ENCODE measurements at regions not wholly inside any gene's neighbourhood (a gene's known extent, or its start where the extent isn't known, plus 50 kb on each side); places are given as distances from the start of the nearest gene placed in this dataset.

DNA sequence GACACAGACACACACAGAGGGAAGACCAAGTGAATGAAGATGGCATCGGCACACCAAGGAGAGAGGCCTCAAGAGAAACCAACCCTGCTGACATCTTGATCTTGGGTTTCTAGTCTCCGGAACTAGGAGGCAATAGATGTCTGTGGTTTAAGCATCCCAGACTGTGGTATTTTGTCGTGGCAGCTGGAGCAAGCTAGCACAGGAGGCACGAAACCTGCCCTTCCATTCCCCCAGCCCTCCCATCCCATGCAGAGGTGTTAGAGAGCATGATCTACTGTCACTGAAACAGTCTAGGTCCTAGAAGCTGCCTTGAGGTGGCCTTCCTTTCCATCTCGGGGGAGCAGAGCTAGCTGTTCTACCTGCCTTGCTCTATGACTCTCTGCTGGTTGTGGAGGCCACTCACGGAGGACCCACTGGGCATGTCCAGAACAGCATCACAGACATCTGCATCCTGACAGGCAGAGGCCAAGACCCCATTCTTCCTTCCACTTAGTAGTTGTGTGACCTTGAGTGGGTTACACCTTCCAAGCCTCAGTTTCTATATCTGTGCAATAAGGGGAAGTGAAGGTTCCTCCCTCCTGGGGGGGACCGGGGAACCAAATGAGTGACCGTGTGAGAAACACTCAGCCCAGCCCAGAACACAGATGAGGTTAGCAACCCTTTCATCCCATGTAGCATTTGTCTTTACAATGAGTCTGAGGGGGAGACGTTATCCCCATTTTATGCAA, 134.3 kb upstream of the BOD1 start:
- TF ChIP-seq, protein P1, sequence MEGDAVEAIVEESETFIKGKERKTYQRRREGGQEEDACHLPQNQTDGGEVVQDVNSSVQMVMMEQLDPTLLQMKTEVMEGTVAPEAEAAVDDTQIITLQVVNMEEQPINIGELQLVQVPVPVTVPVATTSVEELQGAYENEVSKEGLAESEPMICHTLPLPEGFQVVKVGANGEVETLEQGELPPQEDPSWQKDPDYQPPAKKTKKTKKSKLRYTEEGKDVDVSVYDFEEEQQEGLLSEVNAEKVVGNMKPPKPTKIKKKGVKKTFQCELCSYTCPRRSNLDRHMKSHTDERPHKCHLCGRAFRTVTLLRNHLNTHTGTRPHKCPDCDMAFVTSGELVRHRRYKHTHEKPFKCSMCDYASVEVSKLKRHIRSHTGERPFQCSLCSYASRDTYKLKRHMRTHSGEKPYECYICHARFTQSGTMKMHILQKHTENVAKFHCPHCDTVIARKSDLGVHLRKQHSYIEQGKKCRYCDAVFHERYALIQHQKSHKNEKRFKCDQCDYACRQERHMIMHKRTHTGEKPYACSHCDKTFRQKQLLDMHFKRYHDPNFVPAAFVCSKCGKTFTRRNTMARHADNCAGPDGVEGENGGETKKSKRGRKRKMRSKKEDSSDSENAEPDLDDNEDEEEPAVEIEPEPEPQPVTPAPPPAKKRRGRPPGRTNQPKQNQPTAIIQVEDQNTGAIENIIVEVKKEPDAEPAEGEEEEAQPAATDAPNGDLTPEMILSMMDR (IDR thresholded peaks at IDR 0.05; ENCODE audit: insufficient read depth, low read depth, low read length, missing control alignments), result no peak
- no peak for DNase-seq (ENCODE audit: low read depth)

DNA sequence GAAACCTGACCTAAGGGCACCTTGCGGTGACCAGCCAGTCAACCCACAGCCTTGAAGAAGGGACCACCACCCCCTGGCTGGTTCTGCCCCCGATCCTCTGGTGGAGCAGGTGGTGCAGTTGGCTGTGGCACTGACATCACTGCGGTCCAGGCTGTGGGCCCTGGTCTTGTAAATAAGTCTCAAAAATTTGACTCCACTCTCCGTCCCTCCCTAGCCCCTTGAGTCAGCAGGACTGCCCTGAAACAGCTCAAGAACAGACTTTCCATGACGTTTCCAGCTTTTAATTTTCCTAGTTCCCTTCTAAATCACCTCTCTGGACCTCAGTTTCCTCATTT, 134.8 kb upstream of the BOD1 start:
- H3K4me3 ChIP-seq (ENCODE audit: low read length), result no peak overlapping the region
- no peak for DNase-seq (ENCODE audit: low read depth)
- TF ChIP-seq, protein P1 (IDR thresholded peaks at IDR 0.05; ENCODE audit: insufficient read depth, low read depth, low read length, missing control alignments), result no peak

More for the DNA sequence above, 134.3 kb upstream of the BOD1 start:
- no peak overlapping the region for H3K4me3 ChIP-seq (ENCODE audit: low read length)

DNA sequence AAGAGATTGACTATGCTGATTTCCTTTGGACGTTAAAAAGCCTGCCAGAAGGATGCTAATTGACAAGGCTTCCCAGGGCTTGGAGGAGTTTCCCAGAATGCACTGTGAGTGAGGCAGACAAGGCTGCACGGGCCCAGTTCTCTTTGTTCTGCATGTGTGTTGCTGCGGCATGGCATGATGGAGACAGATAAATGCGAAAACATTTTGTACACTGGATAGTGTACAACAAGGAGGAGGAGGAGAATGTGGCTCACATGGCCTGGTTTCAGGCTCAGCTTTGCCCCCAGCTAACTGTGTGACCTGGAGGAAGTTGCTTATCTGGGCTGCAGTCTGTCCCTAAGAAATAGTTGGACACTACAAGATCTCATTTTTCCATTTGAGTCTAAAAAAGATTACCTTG, 135.5 kb upstream of the CPEB4 start:
- no peak for DNase-seq (ENCODE audit: low read depth)
- TF ChIP-seq, protein P1 (IDR thresholded peaks at IDR 0.05; ENCODE audit: insufficient read depth, low read depth, low read length, missing control alignments), result no peak
- H3K4me3 ChIP-seq (ENCODE audit: low read length), result no peak overlapping the region

DNA sequence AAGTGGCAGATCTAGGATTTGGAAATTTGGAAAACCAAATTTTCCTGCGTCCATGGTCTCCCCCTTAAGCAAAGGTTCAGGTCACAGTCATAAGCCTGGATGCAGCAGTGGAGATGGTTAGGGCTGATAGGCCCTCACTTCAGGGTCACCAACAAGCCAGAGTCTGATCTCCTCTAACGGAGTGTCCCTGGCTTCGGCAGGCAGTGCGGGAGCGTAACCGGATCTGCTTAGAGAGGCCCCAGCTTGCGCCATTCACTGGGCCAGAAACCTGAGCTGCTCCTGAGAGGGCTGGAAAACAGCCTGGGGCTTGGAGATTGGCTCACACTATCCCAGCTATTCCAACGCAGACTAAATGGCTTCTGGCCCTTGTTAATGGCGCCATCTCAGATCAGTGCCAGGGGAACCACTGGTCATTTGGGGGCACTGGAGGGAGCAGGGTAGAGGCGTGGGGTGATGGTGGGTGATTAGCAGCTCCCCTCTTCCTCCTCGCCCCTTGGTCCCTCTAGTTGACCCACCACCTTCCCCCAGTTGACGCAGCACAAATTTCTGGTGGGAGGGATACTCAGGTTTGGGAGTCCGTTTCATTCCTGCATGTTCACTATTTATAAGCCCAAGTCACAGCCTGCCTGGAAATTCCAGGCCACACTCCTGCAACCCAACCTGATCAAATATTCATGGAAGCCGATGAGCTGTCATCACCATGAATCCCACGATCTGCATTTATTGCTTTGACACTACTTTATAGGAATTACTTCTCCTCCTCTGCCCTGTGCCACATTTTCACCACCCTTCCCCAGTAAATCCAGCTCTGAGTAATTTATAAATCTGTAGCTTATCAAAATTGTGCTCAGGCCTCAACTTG, 134.6 kb upstream of the CPEB4 start:
- TF ChIP-seq, protein P1 (IDR thresholded peaks at IDR 0.05; ENCODE audit: insufficient read depth, low read depth, low read length, missing control alignments), result no peak
- H3K4me3 ChIP-seq (ENCODE audit: low read length), result no peak overlapping the region
- peak; percentile 80 for DNase-seq (ENCODE audit: low read depth)

DNA sequence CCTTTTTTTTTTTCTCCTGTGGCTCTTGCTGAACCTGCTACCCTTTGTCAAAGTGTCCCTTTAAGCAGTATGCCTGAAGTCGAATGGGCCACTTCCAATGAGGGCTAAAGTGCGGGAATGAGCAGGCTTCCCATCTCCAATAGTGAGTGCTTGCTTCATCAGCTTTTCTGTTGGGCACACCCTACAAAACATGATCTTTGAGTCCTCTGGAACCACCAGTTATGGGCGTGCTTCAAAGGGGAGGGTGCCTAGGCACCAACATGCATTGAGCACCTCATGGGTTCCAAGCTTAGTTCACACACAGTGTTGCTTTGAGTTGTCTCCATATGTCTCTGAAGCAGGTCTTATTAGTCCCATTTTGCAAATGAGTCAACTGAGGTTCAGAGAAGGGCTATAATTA, 132.8 kb upstream of the CPEB4 start:
- TF ChIP-seq, protein P1 (IDR thresholded peaks at IDR 0.05; ENCODE audit: insufficient read depth, low read depth, low read length, missing control alignments), result no peak
- H3K4me3 ChIP-seq (ENCODE audit: low read length), result no peak overlapping the region
- DNase-seq (ENCODE audit: low read depth), result no peak

DNA sequence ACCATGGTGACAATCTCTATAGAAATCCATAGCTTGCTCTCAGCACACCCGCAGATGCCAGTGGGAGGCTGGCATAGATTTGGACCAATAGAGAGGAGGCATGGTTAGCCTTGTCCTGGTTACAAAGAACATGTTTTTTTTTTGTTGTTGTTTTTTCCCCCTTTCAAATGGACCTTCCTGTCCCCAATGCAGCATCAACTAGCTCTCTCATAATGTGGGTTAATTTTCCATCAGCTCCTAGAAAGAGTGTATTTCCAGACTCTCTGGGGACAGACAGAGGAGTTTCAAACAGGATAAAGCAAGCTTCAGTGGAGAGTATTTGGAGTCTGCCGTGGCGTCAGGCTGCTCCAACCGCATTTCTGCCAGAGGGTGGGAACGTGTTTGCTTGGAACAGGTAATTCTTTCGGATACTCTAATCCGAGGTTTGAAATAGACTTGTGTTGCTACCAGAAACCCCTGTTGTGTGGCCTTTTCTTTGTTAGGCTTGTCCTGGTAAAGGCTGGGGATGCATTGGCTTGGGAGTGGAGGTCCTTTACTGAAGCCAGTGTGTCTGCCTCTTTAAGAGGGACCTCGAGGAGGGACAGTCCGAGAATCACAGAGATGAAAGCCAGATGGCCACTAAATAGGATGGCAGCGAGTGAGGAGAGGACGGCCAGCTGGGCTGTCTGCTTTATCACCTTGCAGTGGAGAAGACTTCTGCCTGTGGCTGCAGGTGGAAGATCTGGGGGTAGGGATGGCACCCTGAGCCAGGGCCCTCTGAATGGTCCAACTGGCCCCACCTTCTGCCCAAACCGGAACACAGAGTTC, 130.5 kb upstream of the CPEB4 start:
- H3K4me3 ChIP-seq (ENCODE audit: low read length), result no peak overlapping the region
- DNase-seq (ENCODE audit: low read depth), result no peak
- TF ChIP-seq, protein P1 (IDR thresholded peaks at IDR 0.05; ENCODE audit: insufficient read depth, low read depth, low read length, missing control alignments), result no peak

All from epithelial cell of esophagus (primary cell).